ENCODE measurements at regions not wholly inside any gene's neighbourhood (a gene's known extent, or its start where the extent isn't known, plus 50 kb on each side); places are given as distances from the start of the nearest gene placed in this dataset.

GRCh38 chr5:156253130-156253529 is 73.8 kb upstream of the SGCD start:
- DNase-seq = no peak
- Histone ChIP-seq H3K4me1 (no peaks in the 10 kb centered on the region), H3K9me3 (no peaks in the 10 kb centered on the region), H3K27ac (no peak overlapping the region), H3K36me3 (no peaks in the 10 kb centered on the region), H3K4me3 (no peak overlapping the region), H3K27me3 (replicated peaks in 1 of 7) (no peaks in the 10 kb centered on the region)
- intact Hi-C loops (cut with DNase I; ENCODE audit: low total_unique reads) = no loop called here
- WGBS, 5 donors = 69 to 95% (median 86%) methylated on average over 3 of the region's 3 CpGs
- no peak for TF ChIP-seq POLR2A (IDR thresholded peaks at IDR 0.05)
- TF ChIP-seq CTCF (IDR thresholded peaks at IDR 0.05 in 8 of 11, conservative IDR thresholded peaks at IDR 0.05 in 3 of 11) = no peak
- TF ChIP-seq POLR2AphosphoS5 (IDR thresholded peaks at IDR 0.05) = no peak

- H3K27ac ChIP-seq = no peak overlapping the region
- H3K27me3 ChIP-seq (replicated peaks in 1 of 7) = no peaks in the 10 kb centered on the region
- no peak overlapping the region for H3K4me3 ChIP-seq
- DNase-seq = no peak
- 30 to 42% (median 37%) methylated on average over 2 of the region's 2 CpGs for WGBS, 5 donors
- H3K9me3 ChIP-seq = no peaks in the 10 kb centered on the region
- no peaks in the 10 kb centered on the region for H3K4me1 ChIP-seq
- intact Hi-C loops (cut with DNase I; ENCODE audit: low total_unique reads) = no loop called here
- no peaks in the 10 kb centered on the region for H3K36me3 ChIP-seq
- TF ChIP-seq POLR2A (IDR thresholded peaks at IDR 0.05) (no peak), POLR2AphosphoS5 (IDR thresholded peaks at IDR 0.05) (no peak), CTCF (IDR thresholded peaks at IDR 0.05 in 8 of 11, conservative IDR thresholded peaks at IDR 0.05 in 3 of 11) (no peak)
Measured at GRCh38 chr5:156254196-156254595, 72.8 kb upstream of the SGCD start.

- TF ChIP-seq POLR2A (IDR thresholded peaks at IDR 0.05) (no peak), POLR2AphosphoS5 (IDR thresholded peaks at IDR 0.05) (no peak), CTCF (IDR thresholded peaks at IDR 0.05 in 8 of 11, conservative IDR thresholded peaks at IDR 0.05 in 3 of 11) (no peak)
- no peaks in the 10 kb centered on the region for H3K36me3 ChIP-seq
- 77 to 89% (median 81%) methylated on average over 3 of the region's 3 CpGs for WGBS, 5 donors
- H3K9me3 ChIP-seq = no peaks in the 10 kb centered on the region
- H3K27me3 ChIP-seq (replicated peaks in 1 of 7) = no peaks in the 10 kb centered on the region
- DNase-seq = no peak
- no peaks in the 10 kb centered on the region for H3K4me1 ChIP-seq
- H3K4me3 ChIP-seq = no peak overlapping the region
- no peak overlapping the region for H3K27ac ChIP-seq
- intact Hi-C loops (cut with DNase I; ENCODE audit: low total_unique reads) = no loop called here
Measured at GRCh38 chr5:156256642-156257041, 70.3 kb upstream of the SGCD start.

- no peak for TF ChIP-seq POLR2A (IDR thresholded peaks at IDR 0.05)
- TF ChIP-seq POLR2AphosphoS5 (IDR thresholded peaks at IDR 0.05) = no peak
- no peak for TF ChIP-seq CTCF (IDR thresholded peaks at IDR 0.05 in 8 of 11, conservative IDR thresholded peaks at IDR 0.05 in 3 of 11)
- Histone ChIP-seq H3K9me3 (no peaks in the 10 kb centered on the region), H3K36me3 (no peaks in the 10 kb centered on the region), H3K4me3 (no peak overlapping the region), H3K27ac (no peak overlapping the region), H3K27me3 (replicated peaks in 1 of 7) (no peaks in the 10 kb centered on the region), H3K4me1 (no peaks in the 10 kb centered on the region)
- intact Hi-C loops (cut with DNase I; ENCODE audit: low total_unique reads) = no loop called here
- DNase-seq = no peak
- WGBS, 5 donors = 52 to 84% (median 78%) methylated on average over 2 of the region's 2 CpGs
Measured at GRCh38 chr5:156258934-156259333, 68.0 kb upstream of the SGCD start.

Data from spleen (tissue), 11 donors.